NCI-H524 treated with DMSO at 0.1 percent for 48 hours (cell line): ENCODE measurements at regions not wholly inside any gene's neighbourhood (a gene's known extent, or its start where the extent isn't known, plus 50 kb on each side); places are given as distances from the start of the nearest gene placed in this dataset.

Experiments used
- DNase-seq: peaks from one replicate; lab custom pipeline; 2025; lab: John Stamatoyannopoulos, UW

- DNase-seq = no peak
Measured at GRCh38 chr5:56459394-56460194, 226.5 kb upstream of the ANKRD55 start.

- no peak for DNase-seq
Measured at GRCh38 chr5:56457887-56458812, 225.0 kb upstream of the ANKRD55 start.

GRCh38 chr5:56456002-56456401 is 222.9 kb upstream of the ANKRD55 start:
- DNase-seq = no peak

- DNase-seq = no peak
Measured at GRCh38 chr5:56455417-56455816, 222.3 kb upstream of the ANKRD55 start.

- DNase-seq = no peak
Measured at GRCh38 chr5:56454219-56454862, 221.2 kb upstream of the ANKRD55 start.

GRCh38 chr5:56451742-56452141 is 218.6 kb upstream of the ANKRD55 start:
- no peak for DNase-seq

- DNase-seq = no peak
Measured at GRCh38 chr5:56450766-56451165, 217.6 kb upstream of the ANKRD55 start.

GRCh38 chr5:56449071-56449640 is 216.0 kb upstream of the ANKRD55 start:
- no peak for DNase-seq

- DNase-seq = no peak
Measured at GRCh38 chr5:56447656-56448055, 214.5 kb upstream of the ANKRD55 start.

- no peak for DNase-seq
Measured at GRCh38 chr5:56447232-56447631, 214.1 kb upstream of the ANKRD55 start.

GRCh38 chr5:56446728-56447127 is 213.6 kb upstream of the ANKRD55 start:
- DNase-seq = no peak

- DNase-seq = no peak
Measured at GRCh38 chr5:56443826-56444225, 210.7 kb upstream of the ANKRD55 start.

GRCh38 chr5:56440871-56441740 is 208.0 kb upstream of the ANKRD55 start:
- no peak for DNase-seq

GRCh38 chr5:56434986-56435385 is 201.9 kb upstream of the ANKRD55 start:
- DNase-seq = no peak

GRCh38 chr5:56433039-56433617 is 200.0 kb upstream of the ANKRD55 start:
- DNase-seq = no peak

- no peak for DNase-seq
Measured at GRCh38 chr5:56432321-56432720, 199.2 kb upstream of the ANKRD55 start.

GRCh38 chr5:56430422-56430821 is 197.3 kb upstream of the ANKRD55 start:
- no peak for DNase-seq

GRCh38 chr5:56429110-56429561 is 196.0 kb upstream of the ANKRD55 start:
- DNase-seq = no peak

GRCh38 chr5:56426693-56427092 is 193.6 kb upstream of the ANKRD55 start:
- no peak for DNase-seq

- DNase-seq = no peak
Measured at GRCh38 chr5:56422076-56422762, 189.1 kb upstream of the ANKRD55 start.
